Kidney (tissue), 13 donors: ENCODE measurements at regions not wholly inside any gene's neighbourhood (a gene's known extent, or its start where the extent isn't known, plus 50 kb on each side); places are given as distances from the start of the nearest gene placed in this dataset.
"Not testable (repeated sequence)": the region's sequence is repeated elsewhere in the genome, so short reads cannot be mapped to it uniquely, and the experiment has no call there.

Experiments used
- DNase-seq, 5 donors: peaks; one replicate each; pipeline ENCODE4 v3.0.0-alpha.2; 2013 to 2020
- FAIRE-seq: peaks from 2 replicates; lab custom pipeline; 2012; peaks lifted over from hg19 to GRCh38; lab: Jason Lieb, UNC
- H3K27ac ChIP-seq, 2 donors: one replicate each; pipeline ENCODE4 v1.7.0; 2013; ENCODE audit warnings: low read depth in 2 of 2, low read length in 2 of 2, inconsistent platforms in 1 of 2
- H3K27me3 ChIP-seq: one replicate; pipeline ENCODE4 v1.7.1; 2013; ENCODE audit warnings: low read length, inconsistent platforms; ENCODE audit not compliant: control insufficient read depth, insufficient read depth
- H3K36me3 ChIP-seq, 3 donors: one replicate each; pipeline versions ENCODE4 v1.7.0 to v1.7.1; 2013; ENCODE audit warnings: low read length in 3 of 3, control low read depth in 1 of 3, inconsistent platforms in 1 of 3; ENCODE audit not compliant: insufficient read depth in 3 of 3, control insufficient read depth in 2 of 3
- H3K4me1 ChIP-seq, 3 donors: one replicate each; pipeline versions ENCODE4 v1.7.0 to v1.7.1; 2013; ENCODE audit warnings: low read length in 3 of 3, inconsistent platforms in 1 of 3, low read depth in 1 of 3; ENCODE audit not compliant: control insufficient read depth in 2 of 3, insufficient read depth in 2 of 3
- H3K4me3 ChIP-seq, 3 donors: one replicate each; pipeline versions ENCODE4 v1.7.0 to v1.8.1; 2013; ENCODE audit warnings: low read length in 3 of 3, control low read depth in 1 of 3, inconsistent platforms in 1 of 3
- H3K9ac ChIP-seq, 3 donors: one replicate each; pipeline versions ENCODE4 v1.7.0 to v1.7.1; 2013; ENCODE audit warnings: low read length in 3 of 3, control low read depth in 1 of 3, inconsistent platforms in 1 of 3
- H3K9me3 ChIP-seq, 3 donors: one replicate each; pipeline versions ENCODE4 v1.7.0 to v1.7.1; 2013; ENCODE audit warnings: low read length in 3 of 3, control low read depth in 1 of 3, inconsistent platforms in 1 of 3; ENCODE audit not compliant: control insufficient read depth in 2 of 3, insufficient read depth in 1 of 3
- intact Hi-C: fragments of 100-400 bp; cut with DNase I; formaldehyde crosslinking; loops from one replicate; pipeline ENCODE4 v1.11.1; 2022
- TF ChIP-seq, protein P1 (sequence below): IDR thresholded peaks from 3 replicates; pipeline ENCODE4 v1.5.1; 2012; ENCODE audit warnings: mild to moderate bottlenecking, moderate library complexity, borderline replicate concordance; ENCODE audit not compliant: insufficient read depth; ENCODE audit errors: extremely low read depth
- donor health status: control.
- donor health status: control.
- donor health status: control.
- donor health status: control.
- donor health status: control.
- donor health status: DM: yes; HTN: yes; CAD: no.
- donor health status: Normal renal cell carcinoma (clear cell type).

- no peak for FAIRE-seq
- intact Hi-C loops: no loop called here
- H3K4me3 ChIP-seq: no peak overlapping the region
- no peaks in the 10 kb centered on the region for H3K27me3 ChIP-seq
- no peak for DNase-seq
- no peak overlapping the region for H3K27ac ChIP-seq
- TF ChIP-seq, protein P1, sequence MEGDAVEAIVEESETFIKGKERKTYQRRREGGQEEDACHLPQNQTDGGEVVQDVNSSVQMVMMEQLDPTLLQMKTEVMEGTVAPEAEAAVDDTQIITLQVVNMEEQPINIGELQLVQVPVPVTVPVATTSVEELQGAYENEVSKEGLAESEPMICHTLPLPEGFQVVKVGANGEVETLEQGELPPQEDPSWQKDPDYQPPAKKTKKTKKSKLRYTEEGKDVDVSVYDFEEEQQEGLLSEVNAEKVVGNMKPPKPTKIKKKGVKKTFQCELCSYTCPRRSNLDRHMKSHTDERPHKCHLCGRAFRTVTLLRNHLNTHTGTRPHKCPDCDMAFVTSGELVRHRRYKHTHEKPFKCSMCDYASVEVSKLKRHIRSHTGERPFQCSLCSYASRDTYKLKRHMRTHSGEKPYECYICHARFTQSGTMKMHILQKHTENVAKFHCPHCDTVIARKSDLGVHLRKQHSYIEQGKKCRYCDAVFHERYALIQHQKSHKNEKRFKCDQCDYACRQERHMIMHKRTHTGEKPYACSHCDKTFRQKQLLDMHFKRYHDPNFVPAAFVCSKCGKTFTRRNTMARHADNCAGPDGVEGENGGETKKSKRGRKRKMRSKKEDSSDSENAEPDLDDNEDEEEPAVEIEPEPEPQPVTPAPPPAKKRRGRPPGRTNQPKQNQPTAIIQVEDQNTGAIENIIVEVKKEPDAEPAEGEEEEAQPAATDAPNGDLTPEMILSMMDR: no peak
- H3K36me3 ChIP-seq: no peaks in the 10 kb centered on the region
- H3K4me1 ChIP-seq: no peaks in the 10 kb centered on the region
- no peaks in the 10 kb centered on the region for H3K9me3 ChIP-seq
- H3K9ac ChIP-seq: no peak overlapping the region
Measured at GRCh38 chr9:27683181-27683580, 109.9 kb upstream of the C9orf72 start.

DNA sequence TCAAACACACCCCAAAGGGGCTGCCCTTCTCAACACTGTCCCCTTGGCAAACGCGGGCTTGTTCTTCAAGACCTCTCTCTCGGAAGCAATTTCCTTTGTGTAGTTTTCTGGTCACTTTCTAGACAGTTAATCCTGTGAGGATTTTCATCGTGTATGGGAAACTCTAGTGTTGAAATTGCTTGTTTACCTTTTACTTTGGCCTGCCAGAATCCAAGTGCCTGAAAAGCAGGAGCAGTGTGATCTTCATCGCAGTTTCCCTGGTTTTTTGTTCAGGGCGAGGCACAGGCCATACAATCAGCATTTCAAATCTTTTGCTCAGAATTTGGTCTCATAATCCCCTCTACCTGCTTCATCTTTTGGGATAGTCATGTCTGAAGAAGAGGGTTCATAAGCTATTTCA lies 115.7 kb upstream of the C9orf72 start:
- no peak overlapping the region for H3K4me3 ChIP-seq
- no peak for FAIRE-seq
- intact Hi-C loops: no loop called here
- no peaks in the 10 kb centered on the region for H3K27me3 ChIP-seq
- H3K36me3 ChIP-seq: no peaks in the 10 kb centered on the region
- no peak for DNase-seq
- no peaks in the 10 kb centered on the region for H3K4me1 ChIP-seq
- no peak overlapping the region for H3K27ac ChIP-seq
- TF ChIP-seq, protein P1: no peak
- H3K9ac ChIP-seq: no peak overlapping the region
- no peaks in the 10 kb centered on the region for H3K9me3 ChIP-seq

DNA sequence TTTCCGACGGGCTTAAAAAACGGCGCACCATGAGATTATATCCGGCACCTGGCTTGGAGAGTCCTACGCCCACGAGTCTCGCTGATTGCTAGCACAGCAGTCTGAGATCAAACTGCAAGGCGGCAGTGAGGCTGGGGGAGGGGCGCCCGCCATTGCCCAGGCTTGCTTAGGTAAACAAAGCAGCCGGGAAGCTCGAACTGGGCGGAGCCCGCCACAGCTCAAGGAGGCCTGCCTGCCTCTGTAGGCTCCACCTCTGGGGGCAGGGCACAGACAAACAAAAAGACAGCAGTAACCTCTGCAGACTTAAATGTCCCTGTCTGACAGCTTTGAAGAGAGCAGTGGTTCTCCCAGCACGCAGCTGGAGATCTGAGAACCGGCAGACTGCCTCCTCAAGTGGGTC lies 117.5 kb upstream of the C9orf72 start:
- intact Hi-C loops, H3K36me3 ChIP-seq, DNase-seq, H3K4me3 ChIP-seq, H3K27me3 ChIP-seq, FAIRE-seq, H3K27ac ChIP-seq, H3K9me3 ChIP-seq, H3K4me1 ChIP-seq, H3K9ac ChIP-seq: not testable (repeated sequence)

- Histone ChIP-seq H3K36me3 (no peaks in the 10 kb centered on the region), H3K9ac (no peak overlapping the region), H3K27ac (no peak overlapping the region), H3K4me3 (no peak overlapping the region), H3K27me3 (no peaks in the 10 kb centered on the region), H3K9me3 (no peaks in the 10 kb centered on the region), H3K4me1 (peaks cover 0 to 3% (median 0%) of the 10 kb centered on the region in 3 donors)
- DNase-seq (peak in 1 of 5 donors; percentile 38), FAIRE-seq (no peak)
- TF ChIP-seq, protein P1: no peak
- intact Hi-C loops: no loop called here
Measured at GRCh38 chr9:27699621-27700020, 126.3 kb upstream of the C9orf72 start.
